Activated CD8-positive, alpha-beta memory T cell treated with anti-CD3 and anti-CD28 coated beads for 36 hours (primary cell): ENCODE measurements at regions not wholly inside any gene's neighbourhood (a gene's known extent, or its start where the extent isn't known, plus 50 kb on each side); places are given as distances from the start of the nearest gene placed in this dataset.

Source experiments
- CTCF ChIA-PET: fragments of 350-600 bp; sonication (Branson Sonifier 250); formaldehyde crosslinking; loops from one replicate; lab custom pipeline; 2021; ENCODE audit warnings: antibody characterized with exemption; lab: Charles Lee
- POLR2A ChIA-PET: fragments of 350-600 bp; sonication (Branson Sonifier 250); formaldehyde crosslinking; loops from one replicate; lab custom pipeline; 2021; ENCODE audit warnings: antibody characterized with exemption; lab: Charles Lee

DNA sequence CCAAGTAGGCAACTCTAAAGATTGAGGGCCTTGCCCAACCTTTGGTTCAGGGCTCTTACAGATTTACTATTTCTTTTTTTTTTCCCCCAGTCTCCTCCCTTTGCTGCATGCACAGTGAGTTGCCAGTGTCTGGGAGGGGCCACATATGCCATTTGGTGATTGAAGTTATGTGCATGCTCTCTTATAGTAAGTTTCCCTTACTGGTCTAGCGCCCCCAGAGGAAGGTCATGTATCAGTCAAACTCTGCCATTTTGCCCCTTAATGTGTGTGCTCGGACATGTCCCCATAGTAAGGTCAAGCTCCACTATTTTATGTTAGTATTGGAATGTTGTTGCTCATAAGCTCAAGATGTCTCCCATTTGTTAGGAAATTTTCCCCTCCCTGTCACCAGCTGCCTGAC is 1138.0 kb upstream of the SLC10A2 start:
- POLR2A ChIA-PET = no interaction called here
- CTCF ChIA-PET = no interaction called here

GRCh38 chr13:104198801-104199200 is 1132.6 kb upstream of the SLC10A2 start:
- POLR2A ChIA-PET = no interaction called here
- CTCF ChIA-PET = no interaction called here

- ChIA-PET POLR2A (no interaction called here), CTCF (no interaction called here)
These were observed 1130.4 kb upstream of the SLC10A2 start for GRCh38 chr13:104196611-104197010.

DNA sequence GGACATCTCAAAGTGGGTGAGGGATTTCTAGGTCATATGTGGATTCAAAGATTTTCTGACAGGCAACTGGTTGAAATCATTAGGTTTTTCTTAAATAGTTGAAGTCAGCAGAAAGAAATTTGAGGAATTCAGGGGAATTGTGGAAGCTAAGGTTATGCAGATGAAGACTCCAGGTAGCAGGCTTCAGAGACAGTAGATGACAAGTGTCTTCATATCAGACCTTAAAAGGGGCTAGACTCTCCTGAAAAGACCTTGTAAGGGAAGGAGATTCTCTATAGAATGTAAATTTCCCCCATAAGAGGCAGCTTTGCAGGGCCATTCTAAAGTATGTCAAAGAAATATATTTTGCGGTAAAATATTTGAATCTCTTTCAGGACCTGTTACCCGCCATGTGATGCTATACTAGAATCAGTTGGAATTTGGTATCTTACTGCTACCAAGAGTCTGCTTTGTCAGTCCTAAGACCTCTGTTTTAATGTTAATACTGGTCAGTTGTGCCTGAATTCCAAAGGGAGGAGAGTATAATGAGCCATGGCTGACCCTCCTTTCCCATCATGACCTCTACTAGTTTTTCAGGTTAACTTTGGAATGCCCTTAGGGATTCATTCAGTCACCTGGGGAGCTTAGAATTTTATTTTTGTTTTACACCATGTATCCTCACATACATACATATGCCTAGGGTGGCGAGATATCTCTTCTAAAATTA is 1115.5 kb upstream of the SLC10A2 start:
- CTCF ChIA-PET = no interaction called here
- POLR2A ChIA-PET = no interaction called here

GRCh38 chr13:104170980-104171555 is 1104.9 kb upstream of the SLC10A2 start:
- ChIA-PET POLR2A (no interaction called here), CTCF (no interaction called here)

GRCh38 chr13:104163866-104164630 is 1097.8 kb upstream of the SLC10A2 start:
- ChIA-PET CTCF (no interaction called here), POLR2A (no interaction called here)

- CTCF ChIA-PET = no interaction called here
- POLR2A ChIA-PET = no interaction called here
These were observed 1094.3 kb upstream of the SLC10A2 start for GRCh38 chr13:104160536-104160935.

GRCh38 chr13:104143760-104144416 is 1077.7 kb upstream of the SLC10A2 start:
- POLR2A ChIA-PET = no interaction called here
- CTCF ChIA-PET = no interaction called here

DNA sequence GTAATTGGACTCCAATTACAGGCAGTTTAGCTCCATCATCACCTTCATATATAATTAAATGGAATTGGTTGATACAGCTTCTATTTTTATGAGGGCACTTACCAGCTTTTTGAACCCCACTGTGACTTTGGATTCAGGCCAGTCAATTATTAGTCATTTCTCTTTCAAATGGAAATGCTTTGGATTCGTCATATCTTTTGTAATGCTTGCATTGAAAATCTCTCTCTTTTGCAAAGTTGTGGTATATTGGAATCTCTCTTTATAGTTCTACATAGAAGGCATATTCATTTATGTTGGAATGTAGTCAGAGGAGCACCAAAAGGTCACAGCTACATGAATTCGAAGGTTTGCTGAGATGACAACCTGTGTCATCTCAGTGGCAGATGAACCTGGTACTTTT is 1074.3 kb upstream of the SLC10A2 start:
- POLR2A ChIA-PET = no interaction called here
- CTCF ChIA-PET = no interaction called here

DNA sequence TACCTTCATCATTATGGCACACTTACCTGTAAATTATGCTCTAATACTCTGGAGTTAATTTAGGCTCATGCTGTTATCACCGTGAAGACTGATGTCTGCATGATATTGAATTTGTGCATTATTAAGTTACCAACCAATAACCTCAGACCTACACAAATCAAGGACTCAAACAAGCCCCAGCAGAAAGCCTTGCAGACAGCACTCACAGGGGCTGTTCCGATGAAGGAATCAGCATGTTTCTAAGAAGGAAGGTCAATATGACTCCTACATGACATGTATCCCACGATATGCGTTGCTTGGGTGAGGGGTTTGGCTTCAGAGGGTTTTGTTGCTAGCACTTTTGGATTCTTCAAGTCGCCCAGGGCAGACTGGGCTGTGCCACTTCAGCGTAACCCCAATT is 1071.2 kb upstream of the SLC10A2 start:
- ChIA-PET CTCF (no interaction called here), POLR2A (no interaction called here)

- POLR2A ChIA-PET = no interaction called here
These were observed 1066.6 kb upstream of the SLC10A2 start for GRCh38 chr13:104132849-104133248.

GRCh38 chr13:104114101-104114500 is 1047.9 kb upstream of the SLC10A2 start:
- POLR2A ChIA-PET = no interaction called here
- CTCF ChIA-PET = no interaction called here

More at GRCh38 chr13:104132849-104133248, 1066.6 kb upstream of the SLC10A2 start:
- CTCF ChIA-PET = no interaction called here

GRCh38 chr13:104111031-104111430 is 1044.8 kb upstream of the SLC10A2 start:
- ChIA-PET CTCF (no interaction called here), POLR2A (no interaction called here)

- ChIA-PET CTCF (no interaction called here), POLR2A (no interaction called here)
These were observed 1040.6 kb upstream of the SLC10A2 start for GRCh38 chr13:104106705-104107393.

DNA sequence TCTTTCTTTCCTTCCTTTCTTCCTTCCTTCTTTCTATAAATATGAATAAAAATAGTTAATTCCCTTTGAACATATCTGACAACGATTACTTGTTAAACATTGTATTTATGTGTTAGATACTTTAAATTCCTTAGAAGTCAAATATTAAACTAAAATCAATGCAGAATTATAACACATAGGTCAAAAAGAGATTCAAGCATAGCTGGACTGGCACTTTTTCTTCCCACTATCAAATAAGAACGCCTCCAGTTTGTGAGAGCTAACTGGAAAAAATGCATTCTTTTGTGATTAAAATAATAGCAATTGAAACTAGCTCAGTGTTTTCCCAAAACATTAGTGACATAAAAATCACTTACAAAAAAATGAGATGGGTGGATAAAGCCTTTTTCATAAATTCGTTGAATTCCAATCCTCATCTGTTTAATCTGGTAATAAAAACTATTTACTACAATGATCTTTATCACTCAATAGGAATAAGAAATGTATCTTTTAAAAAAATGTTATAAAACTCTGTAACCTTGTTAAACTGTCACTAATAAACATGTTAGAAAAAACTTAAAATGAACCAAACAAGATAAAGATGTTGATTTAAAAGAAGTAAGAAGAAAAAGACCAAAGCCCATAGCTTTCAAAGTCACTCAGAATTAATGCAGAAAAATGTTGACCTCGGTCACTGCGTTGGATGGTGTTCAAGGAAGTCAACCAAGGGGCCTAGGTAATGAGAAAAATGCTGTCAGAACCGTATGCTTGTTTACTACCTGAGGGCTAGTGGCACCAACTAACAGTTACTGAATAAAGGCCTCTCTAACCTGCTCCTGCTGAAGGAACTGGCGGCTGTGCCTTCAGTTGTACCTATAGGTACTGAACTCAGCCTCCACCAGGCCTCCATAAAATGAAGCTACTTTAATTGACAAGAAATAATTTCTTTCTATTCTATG is 1039.5 kb upstream of the SLC10A2 start:
- ChIA-PET CTCF (no interaction called here), POLR2A (no interaction called here)

- POLR2A ChIA-PET = no interaction called here
- CTCF ChIA-PET = no interaction called here
These were observed 1033.5 kb upstream of the SLC10A2 start for GRCh38 chr13:104099750-104100149.

GRCh38 chr13:104098421-104098820 is 1032.2 kb upstream of the SLC10A2 start:
- ChIA-PET CTCF (no interaction called here), POLR2A (no interaction called here)

DNA sequence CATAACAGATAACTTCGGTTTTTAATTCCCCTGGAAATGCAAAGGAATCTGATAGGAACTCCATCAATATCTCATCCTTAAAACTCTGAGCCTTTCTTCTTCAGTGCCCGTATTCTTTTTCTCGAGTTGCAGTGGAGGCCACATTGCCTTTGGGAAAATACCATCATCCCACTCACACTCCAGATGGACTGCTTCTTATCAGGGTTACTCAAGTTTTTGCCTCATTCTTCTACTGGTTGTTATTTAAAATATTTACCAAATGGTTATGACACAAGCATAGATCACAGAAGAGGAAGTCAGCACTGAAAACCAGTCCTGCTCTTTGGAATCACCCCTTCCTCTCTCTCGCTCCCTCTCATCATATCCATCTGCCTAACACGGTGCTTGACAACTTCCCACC is 1020.5 kb upstream of the SLC10A2 start:
- CTCF ChIA-PET = no interaction called here
- POLR2A ChIA-PET = no interaction called here

DNA sequence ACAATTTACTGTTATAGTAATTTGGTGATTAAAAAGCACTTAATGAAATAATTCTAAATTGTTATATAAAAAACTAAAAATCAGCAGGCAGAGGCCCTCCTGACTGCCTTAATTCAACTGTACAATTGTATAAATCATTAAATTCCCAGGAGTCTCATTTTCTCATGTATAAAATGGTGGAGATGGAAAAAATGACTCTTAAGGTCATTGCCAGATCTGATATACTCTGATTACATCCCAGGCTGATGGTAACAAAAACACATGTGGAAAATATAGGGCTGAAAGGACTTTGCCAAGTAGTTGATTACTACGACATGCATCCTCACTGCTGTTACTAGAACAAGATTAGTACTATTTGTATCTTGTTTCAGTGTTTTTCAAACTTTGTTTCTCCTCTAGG is 1020.0 kb upstream of the SLC10A2 start:
- ChIA-PET POLR2A (no interaction called here), CTCF (no interaction called here)
